HG03432 (cell line): ENCODE measurements at regions not wholly inside any gene's neighbourhood (a gene's known extent, or its start where the extent isn't known, plus 50 kb on each side); places are given as distances from the start of the nearest gene placed in this dataset.
A peak's percentile ranks its signal among the peaks of the same experiment; 100 is the strongest.
"Not testable (repeated sequence)": the region's sequence is repeated elsewhere in the genome, so short reads cannot be mapped to it uniquely, and the experiment has no call there.

Experiments used
- ATAC-seq: cut with Tn5 transposase; IDR thresholded peaks from one replicate; pipeline ENCODE4 v1.9.1; 2021; ENCODE audit warnings: mild to moderate bottlenecking, moderate library complexity; ENCODE audit not compliant: unreplicated experiment

DNA sequence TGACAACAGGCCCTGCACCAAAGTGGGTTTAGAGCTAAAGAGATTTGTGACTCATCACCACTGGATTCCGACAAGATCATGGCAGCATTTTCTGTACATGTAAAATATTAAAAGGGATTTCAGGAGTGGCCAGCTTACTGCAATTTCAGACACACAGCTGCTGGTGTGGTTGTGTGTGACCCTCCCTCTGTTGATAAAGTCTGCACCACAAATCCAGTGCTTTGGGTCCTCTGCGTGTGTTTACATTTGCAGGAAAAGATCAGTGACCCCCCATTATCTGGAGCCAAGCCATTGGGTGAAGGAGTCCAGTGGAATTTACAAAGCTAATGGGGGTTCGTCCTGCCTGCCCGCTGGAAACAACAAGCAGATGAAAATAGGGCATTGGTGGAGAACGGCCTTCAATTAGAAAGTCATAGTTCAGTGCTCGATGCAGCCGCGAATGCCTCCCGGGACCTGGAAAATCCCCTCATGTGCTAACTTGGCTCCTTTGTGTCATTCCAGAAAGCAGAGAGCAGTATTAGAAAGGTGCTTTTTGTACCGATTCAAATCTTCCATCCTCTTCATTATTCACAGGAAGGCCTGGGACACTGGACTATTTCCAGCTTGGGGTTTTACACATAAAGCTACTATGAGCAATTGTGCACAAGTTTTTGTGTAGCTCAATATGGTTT, 188.5 kb upstream of the TMEM132C start:
- no peak for ATAC-seq

DNA sequence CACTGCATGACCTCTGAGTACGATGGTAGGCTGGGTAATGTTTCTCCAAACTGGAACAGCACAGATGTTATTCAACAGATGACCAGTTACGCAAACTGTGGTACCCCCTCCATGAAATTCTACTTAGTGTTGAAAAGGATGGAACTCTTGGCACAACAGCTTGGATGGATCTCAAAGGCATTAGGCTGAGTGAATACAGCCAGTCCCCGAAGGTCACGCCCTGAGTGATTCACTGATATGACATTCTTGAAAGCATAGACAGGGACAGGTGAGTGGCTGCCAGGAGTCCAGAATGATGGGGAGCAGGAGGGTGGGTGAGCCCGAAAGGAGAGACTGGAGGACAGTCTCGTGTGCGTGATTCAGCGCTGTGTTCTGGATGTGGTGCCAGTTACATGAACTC, 187.5 kb upstream of the TMEM132C start:
- no peak for ATAC-seq

DNA sequence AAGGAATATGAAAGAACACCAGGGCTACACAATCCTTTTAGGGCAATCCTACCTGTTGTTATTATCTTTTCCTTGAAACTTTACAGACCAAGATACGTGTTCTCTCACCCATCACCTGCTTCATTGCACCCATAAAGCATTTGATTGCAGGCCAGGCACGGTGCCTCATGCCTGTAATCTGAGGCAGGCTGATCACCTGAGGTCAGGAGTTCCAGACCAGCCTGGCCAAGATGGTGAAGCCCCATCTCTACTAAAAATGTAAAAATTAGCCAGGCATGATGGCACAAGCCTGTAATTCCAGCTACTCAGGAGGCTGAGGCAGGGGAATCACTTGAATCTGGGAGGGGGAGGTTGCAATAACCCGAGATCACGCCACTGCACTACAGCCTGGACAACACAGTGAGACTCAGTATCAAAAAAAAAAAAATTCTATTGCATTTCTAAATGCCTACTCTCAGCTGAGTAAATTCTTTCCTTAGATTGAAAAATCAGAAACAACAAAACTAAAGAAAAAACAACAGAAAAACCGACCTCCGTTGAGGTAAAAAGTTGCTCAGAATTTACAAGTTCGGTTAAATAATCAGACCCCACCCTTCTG, 183.7 kb upstream of the TMEM132C start:
- no peak for ATAC-seq

DNA sequence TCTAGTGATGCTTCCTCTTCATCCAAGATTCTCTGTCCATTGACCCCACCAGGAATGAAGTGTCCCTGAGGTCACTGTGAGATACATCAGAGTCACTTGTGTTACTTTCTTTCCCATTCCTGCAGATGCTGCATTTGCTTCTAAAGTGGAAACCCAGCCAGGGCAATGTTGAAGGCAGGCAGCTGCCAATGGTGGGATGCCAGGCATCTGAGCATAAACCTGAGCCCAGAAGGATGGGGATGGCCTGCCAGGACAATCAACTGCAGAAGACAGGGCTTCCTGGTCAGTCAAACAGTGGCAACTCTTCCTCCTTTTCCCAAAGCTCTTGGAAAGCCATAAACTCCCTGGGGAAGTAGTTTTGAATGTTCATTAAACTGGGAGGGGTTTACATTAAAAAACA, 178.0 kb upstream of the TMEM132C start:
- ATAC-seq, result no peak

DNA sequence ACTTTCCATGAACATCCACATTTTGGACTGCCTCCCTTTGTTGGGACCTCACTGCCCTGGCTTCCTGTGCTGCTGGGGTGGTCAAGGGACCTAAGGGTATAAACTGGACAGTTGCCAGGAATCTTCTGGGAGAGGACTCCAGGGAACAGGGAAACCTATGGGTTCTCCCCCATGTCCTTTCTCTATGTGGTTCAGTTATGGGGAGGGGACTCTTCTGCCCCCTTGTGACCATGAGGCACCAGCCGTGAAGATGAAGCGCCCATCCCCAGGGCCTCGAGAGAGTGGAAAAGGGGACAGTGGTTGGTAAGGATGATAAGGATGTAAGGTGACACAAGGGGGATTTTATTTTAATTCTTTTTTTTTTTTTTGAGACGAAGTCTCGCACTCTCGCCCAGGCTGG, 177.0 kb upstream of the TMEM132C start:
- ATAC-seq, result no peak

DNA sequence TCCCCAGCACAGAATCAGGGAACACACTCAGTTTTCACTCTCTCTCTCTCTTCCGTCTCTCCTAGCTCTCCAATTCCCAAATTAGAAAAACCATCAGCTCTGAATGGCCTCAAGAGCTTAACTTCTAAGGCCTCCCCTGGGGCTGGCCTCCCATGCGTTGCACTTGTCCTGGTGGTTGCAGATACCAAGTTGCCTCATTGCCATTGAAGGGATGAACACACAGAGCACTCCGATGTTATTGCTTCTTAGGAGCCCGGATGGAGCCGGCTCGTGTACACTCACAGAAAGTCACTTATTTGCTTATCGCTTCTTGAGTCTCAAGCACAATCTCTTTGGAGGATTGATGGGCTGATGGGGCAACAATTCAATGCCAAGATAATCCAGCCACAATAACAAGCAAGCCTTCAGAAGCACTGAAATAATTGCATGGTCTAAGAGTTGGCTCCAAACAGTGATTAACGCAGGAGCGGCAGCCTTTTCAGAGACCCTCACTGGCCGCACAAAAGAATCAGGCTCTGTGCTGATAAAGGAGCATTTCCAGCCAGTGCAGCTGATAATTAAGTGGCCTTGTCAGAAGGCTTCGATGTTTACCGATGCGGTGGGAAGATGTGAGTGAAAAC, 175.8 kb upstream of the TMEM132C start:
- ATAC-seq, result no peak

DNA sequence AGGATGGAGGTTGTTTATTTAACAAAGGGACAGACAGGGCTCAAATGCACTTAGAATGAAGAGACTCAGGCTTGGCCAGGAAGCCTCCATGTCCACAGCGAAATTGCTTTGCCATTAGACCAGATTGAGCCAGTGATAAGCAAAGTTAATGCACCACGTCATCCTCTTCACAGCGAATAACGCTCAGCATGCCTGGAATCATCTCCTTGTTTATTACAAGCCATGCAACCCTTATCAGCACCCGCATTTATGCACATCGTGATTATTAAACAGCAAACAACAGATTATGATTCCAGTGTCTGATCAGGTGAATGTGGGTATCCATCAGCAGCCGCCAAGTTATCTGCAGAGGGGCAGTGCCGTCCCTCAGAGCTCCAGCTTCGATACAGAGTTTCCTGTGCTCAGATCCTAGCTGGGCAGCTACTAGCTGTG, 175.0 kb upstream of the TMEM132C start:
- ATAC-seq, result no peak

DNA sequence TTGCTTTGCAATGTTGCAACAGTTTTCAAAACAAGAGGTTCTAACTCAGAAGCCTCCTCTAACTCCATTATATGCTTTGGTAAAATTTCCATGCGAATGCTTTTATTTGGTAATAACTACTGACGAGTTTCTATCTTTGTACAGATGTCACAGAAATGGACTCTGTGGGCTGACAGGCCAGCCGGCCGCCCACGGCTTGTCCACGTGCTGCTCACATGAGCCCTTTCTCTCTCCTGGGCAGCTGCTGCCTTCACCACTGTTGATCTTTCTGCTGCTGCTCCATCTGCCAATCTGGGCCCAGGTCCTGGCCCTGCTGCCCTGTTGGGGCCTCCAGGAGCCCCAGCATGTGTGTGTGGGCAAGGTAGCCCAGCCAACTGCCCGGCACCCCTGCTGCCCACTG, 168.2 kb upstream of the TMEM132C start:
- ATAC-seq, result no peak

DNA sequence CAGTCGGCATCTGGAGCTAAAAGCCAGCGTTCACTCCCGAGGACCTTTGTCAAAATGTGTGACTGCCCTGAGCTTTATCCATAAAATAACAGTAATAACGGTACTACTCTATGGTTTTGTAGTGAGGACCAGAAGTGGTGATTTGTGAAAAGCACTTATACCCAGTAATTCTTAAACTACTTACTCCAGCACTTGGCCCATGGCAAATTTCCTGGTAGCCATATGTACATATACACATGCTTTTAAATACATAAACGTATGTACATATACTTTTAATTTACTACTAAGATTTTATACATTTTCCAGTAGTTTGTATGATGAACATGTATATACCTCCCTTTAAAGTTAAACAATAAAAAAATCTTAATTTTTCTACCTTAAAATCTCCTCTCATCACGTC, 163.8 kb upstream of the TMEM132C start:
- ATAC-seq, result no peak

DNA sequence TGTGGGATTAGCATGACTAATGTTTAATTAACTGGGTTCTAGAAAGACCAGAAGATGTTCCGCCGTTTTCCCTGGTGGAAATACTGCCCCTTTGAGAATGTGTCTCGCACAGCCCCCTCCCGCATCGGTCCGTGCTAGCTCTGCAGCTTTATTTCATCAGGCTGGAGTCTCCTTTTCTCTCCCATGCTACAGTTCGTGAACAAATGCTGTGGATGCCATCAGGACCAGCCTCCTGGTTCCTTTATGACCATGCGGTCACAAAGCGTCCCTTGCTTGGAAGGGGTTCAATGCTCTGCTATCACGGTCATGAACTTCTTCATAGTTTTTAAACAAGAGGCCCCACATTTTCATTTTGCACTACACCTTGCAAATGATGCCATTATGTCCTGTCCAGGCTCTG, 157.7 kb upstream of the TMEM132C start:
- ATAC-seq, result no peak

DNA sequence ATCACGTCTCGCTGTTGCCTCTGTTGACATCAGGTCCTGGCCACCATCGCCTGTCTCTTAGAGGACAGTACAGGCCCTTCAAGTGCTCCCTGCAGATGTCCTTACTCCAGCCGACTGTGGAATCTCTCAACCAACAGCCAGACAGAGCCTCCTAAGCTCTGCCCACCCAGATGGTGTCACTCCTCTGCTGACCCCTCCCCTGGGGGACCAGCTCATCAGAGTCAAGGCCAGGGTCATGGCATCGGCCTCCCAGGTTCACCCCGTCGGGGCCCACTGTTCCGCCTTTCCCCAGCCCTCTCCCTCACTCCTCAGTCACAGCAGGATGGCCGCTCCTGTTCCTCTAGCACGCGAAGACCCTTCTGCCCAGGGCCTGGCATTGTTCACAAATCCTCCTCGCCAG, 157.3 kb upstream of the TMEM132C start:
- no peak for ATAC-seq

DNA sequence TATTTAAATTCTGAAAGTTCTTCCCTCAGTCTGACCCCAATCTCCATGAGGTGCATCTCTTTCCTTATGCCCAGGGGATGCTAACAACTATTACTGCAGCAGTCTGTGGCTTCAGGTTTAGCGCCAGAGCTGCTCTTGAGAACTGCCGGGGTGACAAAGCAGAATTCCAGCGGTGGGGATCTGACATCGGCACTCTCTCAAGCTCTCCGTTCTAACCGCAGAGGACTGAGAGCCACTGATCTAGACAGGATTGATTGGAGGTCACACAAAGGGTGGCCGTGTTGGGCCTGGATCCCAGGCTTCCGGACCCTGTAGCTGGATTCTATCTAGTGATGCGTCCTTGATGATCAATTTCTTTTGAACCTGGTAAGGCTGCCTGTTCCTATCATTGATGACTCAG, 155.6 kb upstream of the TMEM132C start:
- no peak for ATAC-seq

DNA sequence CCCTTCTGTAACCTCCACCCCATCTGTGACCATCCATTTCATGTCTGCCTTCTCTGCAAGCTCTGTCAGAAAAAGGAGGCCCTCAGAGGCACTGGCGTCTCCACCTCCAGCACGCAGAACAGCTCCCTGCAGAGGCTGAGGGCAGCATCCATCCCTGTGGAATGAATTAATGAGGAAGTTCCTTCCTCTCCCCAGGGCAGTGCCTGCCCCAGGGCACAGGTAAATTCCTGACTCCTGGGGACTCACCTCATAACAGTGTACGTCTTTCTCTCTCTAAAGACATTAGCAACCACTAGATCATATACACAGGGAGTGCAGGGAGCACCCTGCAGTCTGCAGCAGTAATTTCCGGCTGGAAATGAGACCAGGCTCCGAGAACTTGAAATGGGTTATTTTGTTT, 155.0 kb upstream of the TMEM132C start:
- no peak for ATAC-seq

DNA sequence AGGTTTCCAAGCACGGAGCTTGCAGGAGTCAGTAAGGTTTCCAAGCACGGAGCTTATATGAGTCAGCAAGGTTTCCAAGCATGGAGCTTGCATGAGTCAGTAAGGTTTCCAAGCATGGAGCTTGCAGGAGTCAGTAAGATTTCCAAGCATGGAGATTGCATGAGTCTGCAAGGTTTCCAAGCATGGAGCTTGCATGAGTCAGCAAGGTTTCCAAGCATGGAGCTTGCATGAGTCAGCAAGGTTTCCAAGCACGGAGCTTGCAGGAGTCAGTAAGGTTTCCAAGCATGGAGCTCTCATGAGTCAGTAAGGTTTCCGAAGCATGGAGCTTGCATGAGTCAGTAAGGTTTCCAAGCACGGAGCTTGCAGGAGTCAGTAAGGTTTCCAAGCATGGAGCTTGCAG, 153.7 kb upstream of the TMEM132C start:
- ATAC-seq, result not testable (repeated sequence)

DNA sequence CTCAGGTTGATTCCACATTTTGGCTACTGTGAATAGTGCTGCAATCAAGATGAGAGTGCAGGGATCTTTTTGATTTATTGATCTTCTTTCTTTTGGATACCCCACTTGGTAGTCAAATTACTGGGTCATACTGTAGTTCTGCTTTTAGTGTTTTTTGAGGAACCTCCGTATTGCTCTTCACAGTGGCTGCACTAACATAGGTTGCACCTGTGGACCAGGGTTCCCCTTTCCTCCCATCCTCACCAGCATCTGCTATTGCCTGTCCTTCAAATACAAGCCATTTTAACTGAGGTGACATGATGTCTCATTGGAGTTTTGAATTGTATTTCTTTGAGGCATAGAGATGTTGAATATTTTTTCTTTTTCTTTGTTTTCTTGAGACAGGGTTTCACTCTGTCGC, 152.5 kb upstream of the TMEM132C start:
- no peak for ATAC-seq

DNA sequence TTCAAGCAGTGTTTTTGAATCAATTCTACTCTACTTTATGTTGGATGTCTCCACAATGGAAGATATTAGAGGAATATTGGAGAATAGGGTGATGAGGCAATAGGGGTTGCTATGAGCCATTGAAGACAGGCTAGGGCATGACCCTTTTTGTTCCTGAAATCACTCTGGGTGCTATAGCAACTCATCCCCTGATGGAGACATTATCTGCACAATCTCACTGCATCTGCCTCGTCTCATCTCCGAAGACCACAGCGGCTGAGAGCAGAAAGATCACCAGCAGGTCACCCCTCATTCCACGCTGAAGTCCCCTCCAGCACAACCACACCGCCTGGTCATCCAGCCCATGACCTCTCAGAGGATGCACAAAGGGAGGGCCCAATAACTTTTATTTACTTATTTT, 150.4 kb upstream of the TMEM132C start:
- ATAC-seq, result no peak

DNA sequence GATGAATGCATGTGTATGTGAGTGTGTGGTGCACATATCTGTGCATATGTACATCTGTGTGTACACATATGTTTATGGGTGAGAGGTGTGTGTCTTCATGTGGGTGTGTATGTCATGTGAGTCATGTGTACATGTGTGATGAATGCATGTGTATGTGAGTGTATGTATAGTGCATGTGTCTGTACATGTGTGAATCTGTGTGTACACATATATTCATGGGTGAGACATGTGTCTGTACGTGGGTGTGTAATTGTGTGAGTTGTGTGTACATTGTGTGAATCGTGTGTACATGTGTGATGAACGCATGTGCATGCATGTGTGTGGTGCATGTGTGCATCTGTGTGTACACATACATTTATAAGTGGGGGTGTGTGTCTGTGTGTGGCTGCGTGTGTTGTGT, 146.9 kb upstream of the TMEM132C start:
- no peak for ATAC-seq

DNA sequence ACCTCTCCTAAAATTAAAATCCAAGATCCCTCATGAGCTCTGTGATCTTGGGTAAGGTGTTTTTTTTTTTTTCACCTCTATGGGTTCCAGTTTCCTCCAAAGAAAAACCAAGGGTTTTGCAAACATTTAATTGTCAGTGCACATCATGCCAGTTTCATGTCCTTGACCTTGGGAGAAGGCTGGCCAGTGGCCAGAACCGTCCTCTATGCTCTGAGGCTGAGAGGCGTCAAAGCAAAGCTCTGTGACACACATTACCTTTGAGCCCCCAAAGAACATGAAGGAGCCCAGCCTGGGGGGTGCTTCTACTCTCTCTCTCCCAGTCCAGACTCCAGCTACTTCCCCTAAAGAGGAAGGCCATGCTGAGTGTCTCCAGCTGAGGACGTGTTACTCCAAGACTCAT, 145.5 kb upstream of the TMEM132C start:
- no peak for ATAC-seq

DNA sequence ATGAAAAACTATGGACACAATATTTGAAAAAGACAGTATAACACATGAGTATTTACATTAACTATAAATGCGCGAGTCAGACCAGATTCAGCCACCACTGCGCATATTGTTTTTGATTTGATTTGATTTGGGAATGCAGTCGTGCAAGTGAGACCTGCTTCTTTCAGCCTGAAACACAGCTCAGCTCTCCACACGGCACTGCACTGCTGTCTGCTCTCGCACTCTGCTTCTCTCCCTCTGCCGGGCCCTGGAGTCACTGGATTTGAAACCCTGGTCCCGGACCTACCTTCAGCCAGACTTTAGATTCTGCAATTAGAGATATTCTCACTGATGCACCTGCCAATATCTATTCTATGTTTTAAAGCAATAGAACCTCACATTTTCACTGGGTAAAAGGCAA, 143.9 kb upstream of the TMEM132C start:
- no peak for ATAC-seq

DNA sequence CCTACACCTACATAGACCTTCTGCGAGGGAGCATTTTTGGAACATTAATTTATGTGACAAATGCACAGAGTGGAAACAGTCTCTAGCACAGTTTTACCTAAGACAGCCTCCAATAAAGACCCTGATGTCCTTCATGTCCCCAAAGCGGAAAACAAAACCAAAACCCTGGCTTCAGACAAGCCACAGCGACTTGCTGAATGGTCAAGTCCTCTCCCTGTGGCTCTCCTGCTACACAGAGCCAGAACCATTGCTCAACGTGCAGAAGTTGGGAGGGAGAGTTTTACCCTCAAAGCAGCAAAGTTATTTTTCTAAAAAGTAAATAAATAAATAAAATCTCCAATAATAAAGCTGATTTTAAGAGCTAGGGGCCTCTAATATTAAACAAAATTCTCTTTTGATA, 135.0 kb upstream of the TMEM132C start:
- no peak for ATAC-seq

DNA sequence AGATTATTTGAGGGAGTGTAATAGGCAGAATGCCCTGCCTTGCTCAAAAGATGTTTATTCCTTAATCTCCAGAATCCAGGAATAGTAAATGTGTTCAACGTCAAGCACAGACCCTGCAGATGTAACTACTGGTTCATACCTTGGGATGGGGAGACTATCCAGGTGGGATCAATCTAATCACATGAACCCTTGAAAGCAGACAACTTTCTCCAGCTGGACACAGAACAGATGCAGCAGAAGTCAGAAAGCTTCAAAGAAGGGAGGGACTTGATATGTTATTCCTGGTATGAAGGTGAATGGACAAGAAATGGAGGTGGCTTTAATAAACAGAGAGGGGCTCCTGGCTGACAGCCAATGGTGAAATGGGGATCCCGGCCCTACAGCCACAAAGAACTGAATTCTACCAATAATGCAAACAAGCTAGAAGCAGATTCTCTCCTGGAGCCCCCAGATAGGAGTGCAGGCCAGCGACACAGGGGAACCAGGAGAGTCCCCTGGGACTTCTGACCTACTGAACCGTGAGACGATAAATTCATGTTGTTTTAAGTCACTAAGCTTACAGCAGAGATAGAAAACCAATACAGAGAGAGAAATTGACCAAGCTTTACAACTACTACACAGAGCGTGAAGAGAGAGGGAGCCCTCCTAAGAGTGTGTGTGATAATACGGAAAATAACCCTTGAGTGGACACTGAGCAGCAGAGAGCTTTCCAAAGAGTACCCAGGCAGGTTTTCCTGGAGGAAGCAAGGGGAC, 133.5 kb upstream of the TMEM132C start:
- ATAC-seq, result no peak

DNA sequence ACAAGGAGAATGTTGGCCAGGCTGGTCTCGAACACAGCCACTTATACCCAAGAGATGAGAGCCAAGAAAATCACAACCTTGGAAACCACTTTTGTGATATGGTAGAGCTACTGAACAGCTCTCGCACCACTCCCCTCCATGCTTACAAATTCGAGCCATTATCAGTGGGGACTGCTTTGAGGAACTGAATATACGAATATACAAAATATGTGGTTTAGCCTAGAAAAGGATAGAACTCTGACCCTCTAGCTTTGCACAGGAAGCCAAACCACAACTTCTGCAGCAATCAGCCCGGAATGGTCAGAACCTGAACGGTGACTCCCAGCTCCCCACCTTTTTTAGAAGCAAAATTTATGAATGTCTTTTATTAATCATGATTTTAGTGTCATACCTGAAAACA, 129.8 kb upstream of the TMEM132C start:
- peak; percentile 80 for ATAC-seq
